ENCODE measurements at regions not wholly inside any gene's neighbourhood (a gene's known extent, or its start where the extent isn't known, plus 50 kb on each side); places are given as distances from the start of the nearest gene placed in this dataset.

DNA sequence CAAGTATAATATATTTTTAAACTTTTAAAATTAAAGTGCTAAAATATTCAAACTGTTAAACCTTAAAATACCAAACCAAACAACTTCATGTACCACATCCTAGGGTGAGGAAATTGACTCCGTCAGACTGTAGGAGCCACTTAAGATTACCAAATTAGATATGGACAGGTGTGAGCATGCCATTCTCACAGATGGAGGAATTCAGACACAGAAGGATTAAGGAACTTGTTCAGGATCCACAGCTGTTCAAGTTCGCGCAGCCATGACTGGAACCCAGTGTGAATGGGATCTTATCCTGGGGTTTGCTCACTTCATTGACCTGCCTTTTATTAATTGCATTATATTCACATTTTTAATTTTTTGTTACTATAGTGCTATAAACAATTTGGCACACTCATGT is 224.9 kb upstream of the PCDH7 start:
- TF ChIP-seq, protein P1, sequence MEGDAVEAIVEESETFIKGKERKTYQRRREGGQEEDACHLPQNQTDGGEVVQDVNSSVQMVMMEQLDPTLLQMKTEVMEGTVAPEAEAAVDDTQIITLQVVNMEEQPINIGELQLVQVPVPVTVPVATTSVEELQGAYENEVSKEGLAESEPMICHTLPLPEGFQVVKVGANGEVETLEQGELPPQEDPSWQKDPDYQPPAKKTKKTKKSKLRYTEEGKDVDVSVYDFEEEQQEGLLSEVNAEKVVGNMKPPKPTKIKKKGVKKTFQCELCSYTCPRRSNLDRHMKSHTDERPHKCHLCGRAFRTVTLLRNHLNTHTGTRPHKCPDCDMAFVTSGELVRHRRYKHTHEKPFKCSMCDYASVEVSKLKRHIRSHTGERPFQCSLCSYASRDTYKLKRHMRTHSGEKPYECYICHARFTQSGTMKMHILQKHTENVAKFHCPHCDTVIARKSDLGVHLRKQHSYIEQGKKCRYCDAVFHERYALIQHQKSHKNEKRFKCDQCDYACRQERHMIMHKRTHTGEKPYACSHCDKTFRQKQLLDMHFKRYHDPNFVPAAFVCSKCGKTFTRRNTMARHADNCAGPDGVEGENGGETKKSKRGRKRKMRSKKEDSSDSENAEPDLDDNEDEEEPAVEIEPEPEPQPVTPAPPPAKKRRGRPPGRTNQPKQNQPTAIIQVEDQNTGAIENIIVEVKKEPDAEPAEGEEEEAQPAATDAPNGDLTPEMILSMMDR (IDR thresholded peaks at IDR 0.05) = no peak
- no peak for TF ChIP-seq POLR2AphosphoS5 (IDR thresholded peaks at IDR 0.05)
- TF ChIP-seq EP300 (IDR thresholded peaks at IDR 0.05) = no peak
